Kidney tubule cell (primary cell): ENCODE measurements at regions not wholly inside any gene's neighbourhood (a gene's known extent, or its start where the extent isn't known, plus 50 kb on each side); places are given as distances from the start of the nearest gene placed in this dataset.
A peak's percentile ranks its signal among the peaks of the same experiment; 100 is the strongest.
"Not testable (repeated sequence)": the region's sequence is repeated elsewhere in the genome, so short reads cannot be mapped to it uniquely, and the experiment has no call there.

Experiments
- DNase-seq: peaks from one replicate; pipeline ENCODE4 v3.0.0-alpha.2; 2018; ENCODE audit warnings: low spot score

DNA sequence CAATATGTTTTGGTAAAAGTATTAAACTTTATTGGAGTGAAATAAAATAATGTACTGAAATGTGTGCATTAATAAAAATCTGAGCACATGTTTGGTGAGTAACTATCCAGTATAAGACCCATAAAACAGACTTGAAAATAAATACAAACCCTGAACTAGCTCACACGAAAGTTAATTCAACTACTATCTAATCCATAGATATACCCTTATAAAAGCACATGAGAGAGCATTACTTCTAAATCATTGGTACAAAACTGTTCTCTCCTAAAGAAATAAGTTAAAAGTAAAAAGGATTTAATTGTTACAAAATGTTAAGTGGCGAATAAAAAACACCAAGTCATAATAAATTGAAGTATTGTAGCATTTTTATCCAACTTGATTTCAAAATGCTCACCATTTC, 295.6 kb downstream of the PTPRC start:
- DNase-seq, result no peak

- peak; percentile 64 for DNase-seq
Observed at GRCh38 chr1:198934901-198935305, 296.1 kb downstream of the PTPRC start.

DNA sequence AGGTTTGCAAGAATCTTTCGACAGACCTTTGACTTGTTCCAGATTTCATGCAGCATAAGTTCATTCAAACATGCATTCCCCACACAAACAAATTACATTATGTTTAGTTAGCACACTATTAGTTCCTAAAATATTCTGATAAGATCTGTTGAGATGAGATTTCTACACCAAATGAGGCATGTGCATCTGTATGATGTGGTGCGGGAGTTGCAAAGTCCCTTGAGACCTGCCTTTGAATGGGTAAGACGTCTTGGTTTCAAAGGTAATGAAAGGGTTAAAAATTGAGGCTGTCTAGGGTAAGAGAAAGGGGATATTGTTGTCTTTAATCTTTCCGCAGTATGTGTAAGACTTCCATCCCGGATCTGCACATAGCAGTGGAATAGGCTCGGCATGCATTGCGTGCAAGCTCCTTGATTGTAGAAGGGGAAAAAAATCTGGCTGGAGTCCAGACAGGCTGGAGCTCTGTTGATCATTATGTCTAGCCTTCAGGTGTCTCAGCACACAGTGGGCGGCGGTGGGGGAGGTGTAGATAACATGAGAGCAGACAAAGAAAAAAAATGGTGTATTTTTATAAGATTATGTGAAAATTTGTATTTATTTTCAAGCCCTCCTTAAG, 296.6 kb downstream of the PTPRC start:
- peak; percentile 99 for DNase-seq

- peak; percentile 51 for DNase-seq
Observed at GRCh38 chr1:198936371-198937083, 297.7 kb downstream of the PTPRC start.

GRCh38 chr1:198937231-198938031, 298.6 kb downstream of the PTPRC start:
- peak; percentile 97 for DNase-seq

- DNase-seq, result no peak
Observed at GRCh38 chr1:198939286-198939685, 300.4 kb downstream of the PTPRC start.

- no peak for DNase-seq
Observed at GRCh38 chr1:198939956-198940355, 301.1 kb downstream of the PTPRC start.

DNA sequence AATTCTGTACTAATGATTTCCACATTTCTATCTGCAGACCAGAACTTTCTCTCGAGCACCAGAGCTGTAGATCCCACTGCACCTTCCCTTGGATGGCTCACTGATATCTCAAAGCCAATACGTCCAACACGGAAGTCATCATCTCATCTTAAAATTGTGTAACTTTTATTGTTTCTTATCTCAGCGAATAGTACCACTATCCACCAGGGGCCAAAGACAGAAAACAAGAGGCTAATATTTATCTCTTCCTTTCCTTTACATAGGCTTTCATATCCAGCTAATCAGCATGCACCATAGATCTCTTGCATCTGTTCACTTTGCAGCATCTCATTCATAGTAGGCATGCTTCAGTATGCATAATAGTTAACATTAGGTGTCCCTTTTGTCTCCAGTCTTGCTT, 303.6 kb downstream of the PTPRC start:
- DNase-seq, result no peak

GRCh38 chr1:198943484-198944187, 304.8 kb downstream of the PTPRC start:
- no peak for DNase-seq

DNA sequence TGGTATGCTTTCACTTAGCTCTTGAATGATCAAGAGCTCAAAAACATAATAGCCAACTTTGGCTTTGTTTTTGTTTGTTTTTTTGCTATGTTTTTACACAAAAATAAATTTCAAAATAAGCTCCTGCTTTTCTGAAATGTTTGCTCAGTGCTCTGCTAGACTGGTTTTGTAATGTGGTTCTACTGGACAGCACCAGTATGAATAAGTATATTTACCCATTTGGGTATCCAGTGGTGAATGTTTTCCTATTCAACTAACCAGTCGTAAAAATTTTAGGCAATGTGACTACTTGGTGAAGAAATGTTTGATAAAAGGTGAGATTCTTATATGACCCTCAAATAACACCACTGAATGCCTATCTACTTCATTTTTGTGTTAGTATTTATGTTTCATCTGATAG, 308.6 kb downstream of the PTPRC start:
- no peak for DNase-seq

DNA sequence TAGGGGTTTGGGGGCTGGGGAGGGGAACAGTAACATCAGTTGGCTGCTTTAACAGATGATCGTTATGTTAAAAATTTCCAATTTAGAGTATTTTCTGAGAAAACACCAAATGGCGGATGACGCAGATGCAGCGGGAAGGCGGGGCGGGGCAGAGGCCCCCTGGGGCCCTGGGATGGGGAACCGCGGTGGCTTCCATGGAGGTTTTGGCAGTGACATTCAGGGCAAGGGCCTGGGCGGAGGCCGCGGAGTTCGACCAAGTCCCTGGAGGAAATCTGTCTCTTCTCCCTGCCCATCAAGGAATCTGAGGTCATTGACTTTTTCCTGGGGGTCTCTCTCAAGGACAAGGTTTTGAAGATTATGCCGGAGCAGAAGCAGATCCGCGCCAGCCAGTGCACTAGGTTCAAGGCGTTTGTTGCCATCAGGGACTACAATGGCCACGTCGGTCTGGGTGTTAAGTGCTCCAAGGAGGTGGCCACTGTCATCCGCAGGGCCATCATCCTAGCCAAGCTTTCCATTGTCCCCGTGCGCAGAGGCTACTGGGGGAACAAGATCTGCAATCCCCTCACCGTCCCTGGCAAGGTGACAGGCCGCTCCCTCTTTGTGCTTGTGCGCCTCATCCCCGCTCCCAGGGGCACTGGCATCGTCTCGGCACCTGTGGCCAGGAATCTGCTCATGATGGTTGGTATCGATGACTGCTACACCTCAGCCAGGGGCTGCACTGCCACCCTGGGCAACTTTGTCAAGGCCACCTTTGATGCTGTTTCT, 310.2 kb downstream of the PTPRC start:
- DNase-seq, result no peak

DNA sequence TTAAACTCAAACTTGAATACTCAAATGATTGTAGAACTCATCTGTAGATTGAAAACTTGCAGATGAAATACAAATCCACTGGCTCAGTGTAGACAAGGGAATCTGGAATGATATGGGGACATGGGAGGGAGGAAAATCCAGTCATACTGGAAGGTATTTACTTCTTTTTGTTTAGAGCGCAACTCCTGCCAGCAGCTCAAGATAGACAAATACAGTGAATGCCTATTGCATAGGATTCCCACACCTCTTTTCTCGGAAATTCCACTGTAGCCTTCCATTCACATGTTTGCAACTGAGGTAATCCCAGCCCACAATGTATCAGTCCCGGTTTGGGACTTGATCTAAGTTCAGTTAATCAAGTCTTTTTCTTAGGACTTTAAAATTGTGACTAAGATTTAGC, 311.2 kb downstream of the PTPRC start:
- DNase-seq, result no peak

GRCh38 chr1:198955085-198955484, 316.2 kb downstream of the PTPRC start:
- no peak for DNase-seq

- DNase-seq, result no peak
Observed at GRCh38 chr1:198957044-198957443, 318.2 kb downstream of the PTPRC start.

DNA sequence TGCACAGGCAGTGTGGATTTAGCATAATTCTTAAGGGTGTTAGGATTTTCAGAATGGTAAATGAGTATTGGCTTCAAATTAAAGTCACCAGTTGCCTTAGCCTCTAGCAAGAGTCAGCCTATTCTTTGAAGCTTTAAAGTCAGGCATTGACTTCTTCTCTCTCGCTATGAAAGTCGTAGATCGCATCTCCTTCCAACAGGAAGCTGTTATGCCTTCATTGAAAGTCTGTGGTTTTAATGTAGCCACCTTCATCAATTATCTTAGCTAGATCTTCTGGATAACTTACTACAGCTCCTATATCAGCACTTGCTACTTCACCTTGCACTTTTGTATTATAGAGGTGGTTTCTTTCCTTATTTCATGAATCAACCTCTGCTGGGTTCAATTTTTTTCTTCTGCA, 320.2 kb downstream of the PTPRC start:
- DNase-seq, result no peak

- no peak for DNase-seq
Observed at GRCh38 chr1:198959676-198960075, 320.8 kb downstream of the PTPRC start.

- not testable (repeated sequence) for DNase-seq
Observed at GRCh38 chr1:198963796-198964195, 325.0 kb downstream of the PTPRC start.

GRCh38 chr1:198966519-198966918, 327.7 kb downstream of the PTPRC start:
- no peak for DNase-seq

DNA sequence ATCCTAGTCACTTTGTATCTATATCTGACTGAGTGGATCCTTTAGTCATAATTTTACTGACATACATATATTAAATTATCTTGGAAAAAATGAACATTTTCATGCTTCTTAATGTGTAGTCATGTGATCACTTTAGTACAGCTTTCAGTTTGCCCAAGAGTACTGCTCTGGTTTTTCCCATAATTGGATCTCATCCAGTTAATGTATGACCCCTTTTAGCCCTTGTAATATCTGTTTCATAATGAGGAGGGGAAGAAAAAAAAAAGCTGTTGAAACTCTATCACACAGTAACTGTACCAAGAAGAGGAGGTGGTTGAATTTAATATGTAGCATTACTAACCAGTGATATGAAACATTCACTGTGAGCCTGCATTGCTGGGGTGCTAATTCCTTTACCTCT, 328.7 kb downstream of the PTPRC start:
- no peak for DNase-seq

GRCh38 chr1:198968866-198969265, 330.0 kb downstream of the PTPRC start:
- DNase-seq, result no peak

GRCh38 chr1:198969981-198970380, 331.1 kb downstream of the PTPRC start:
- DNase-seq, result no peak

GRCh38 chr1:198970916-198971315, 332.1 kb downstream of the PTPRC start:
- DNase-seq, result peak; percentile 17
